Right atrium auricular region (tissue), 2 donors: ENCODE measurements at regions not wholly inside any gene's neighbourhood (a gene's known extent, or its start where the extent isn't known, plus 50 kb on each side); places are given as distances from the start of the nearest gene placed in this dataset.
"Not testable (repeated sequence)": the region's sequence is repeated elsewhere in the genome, so short reads cannot be mapped to it uniquely, and the experiment has no call there.

Experiments
- DNase-seq: peaks from one replicate; pipeline ENCODE4 v3.0.0-alpha.2; 2019; ENCODE audit warnings: low spot score
- H3K27ac ChIP-seq, 2 donors: fragments of 200-600 bp; sonication (generic); 1 replicate in 1 of 2; 2 replicates in 1 of 2; pipeline ENCODE4 v1.5.1; 2016 to 2019
- H3K27me3 ChIP-seq, 2 donors: fragments of 200-600 bp; sonication (generic); one replicate each; pipeline versions ENCODE4 v1.5.1 to v1.6.0; 2017 to 2019
- H3K36me3 ChIP-seq: fragments of 200-600 bp; sonication (generic); one replicate; pipeline ENCODE4 v1.5.1; 2016
- H3K4me1 ChIP-seq, 2 donors: fragments of 200-600 bp; sonication (generic); one replicate each; pipeline versions ENCODE4 v1.5.1 to v1.6.0; 2017 to 2019
- H3K4me3 ChIP-seq, 2 donors: fragments of 200-600 bp; sonication (generic); 1 replicate in 1 of 2; 2 replicates in 1 of 2; pipeline ENCODE4 v1.5.1; 2017 to 2019; ENCODE audit warnings: mild to moderate bottlenecking in 1 of 2, moderate library complexity in 1 of 2
- H3K9me3 ChIP-seq, 2 donors: fragments of 200-600 bp; sonication (generic); one replicate each; pipeline ENCODE4 v1.5.1; 2019
- TF ChIP-seq, protein P1 (sequence below), 2 donors: fragments of 200-600 bp; sonication (generic); IDR thresholded peaks; one replicate each; pipeline ENCODE4 v1.5.1; 2019; ENCODE audit warnings: antibody characterized with exemption in 2 of 2

DNA sequence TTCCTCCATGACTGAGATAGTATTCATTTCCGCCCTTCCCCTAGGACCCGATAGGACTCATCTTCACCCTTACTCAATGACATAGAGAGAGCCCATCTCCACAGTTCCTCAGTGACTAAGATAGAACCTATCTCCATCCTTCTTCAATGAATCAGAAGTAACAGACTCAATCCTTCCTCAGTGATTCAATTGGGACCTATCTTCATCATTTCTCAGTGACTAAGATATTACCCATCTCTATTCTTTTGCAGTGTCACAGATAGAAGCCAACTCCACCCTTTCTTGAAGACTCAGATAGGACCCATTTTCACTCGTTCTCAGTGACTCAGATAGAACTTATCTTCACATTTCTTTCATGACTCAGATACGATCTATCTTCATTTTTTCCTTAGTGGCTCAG, 164.6 kb downstream of the FBXO4 start:
- no peak for DNase-seq
- Histone ChIP-seq H3K9me3 (no peaks in the 10 kb centered on the region), H3K36me3 (no peaks in the 10 kb centered on the region), H3K27me3 (no peaks in the 10 kb centered on the region), H3K4me3 (no peak overlapping the region), H3K4me1 (no peaks in the 10 kb centered on the region), H3K27ac (no peak overlapping the region)
- TF ChIP-seq, protein P1, sequence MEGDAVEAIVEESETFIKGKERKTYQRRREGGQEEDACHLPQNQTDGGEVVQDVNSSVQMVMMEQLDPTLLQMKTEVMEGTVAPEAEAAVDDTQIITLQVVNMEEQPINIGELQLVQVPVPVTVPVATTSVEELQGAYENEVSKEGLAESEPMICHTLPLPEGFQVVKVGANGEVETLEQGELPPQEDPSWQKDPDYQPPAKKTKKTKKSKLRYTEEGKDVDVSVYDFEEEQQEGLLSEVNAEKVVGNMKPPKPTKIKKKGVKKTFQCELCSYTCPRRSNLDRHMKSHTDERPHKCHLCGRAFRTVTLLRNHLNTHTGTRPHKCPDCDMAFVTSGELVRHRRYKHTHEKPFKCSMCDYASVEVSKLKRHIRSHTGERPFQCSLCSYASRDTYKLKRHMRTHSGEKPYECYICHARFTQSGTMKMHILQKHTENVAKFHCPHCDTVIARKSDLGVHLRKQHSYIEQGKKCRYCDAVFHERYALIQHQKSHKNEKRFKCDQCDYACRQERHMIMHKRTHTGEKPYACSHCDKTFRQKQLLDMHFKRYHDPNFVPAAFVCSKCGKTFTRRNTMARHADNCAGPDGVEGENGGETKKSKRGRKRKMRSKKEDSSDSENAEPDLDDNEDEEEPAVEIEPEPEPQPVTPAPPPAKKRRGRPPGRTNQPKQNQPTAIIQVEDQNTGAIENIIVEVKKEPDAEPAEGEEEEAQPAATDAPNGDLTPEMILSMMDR (IDR thresholded peaks at IDR 0.05) = no peak

DNA sequence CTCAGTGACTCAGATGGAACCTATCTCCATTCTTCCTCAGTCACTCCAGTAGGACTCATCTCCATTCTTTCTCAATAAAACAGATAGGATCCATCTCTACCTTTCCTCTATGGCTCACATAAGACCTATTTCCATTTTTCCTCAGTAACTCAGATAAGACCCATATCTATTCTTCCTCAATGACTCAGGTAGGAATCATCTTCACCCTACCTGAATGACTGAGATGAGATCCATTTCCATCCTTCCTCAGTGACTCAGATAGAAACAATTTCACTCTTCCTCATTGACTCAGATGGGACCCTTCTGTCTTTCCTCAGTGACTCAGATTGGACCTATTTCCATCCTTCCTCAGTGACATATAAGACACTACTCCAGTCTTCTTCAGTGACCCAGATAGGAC, 165.1 kb downstream of the FBXO4 start:
- H3K4me3 ChIP-seq = no peak overlapping the region
- H3K36me3 ChIP-seq = no peaks in the 10 kb centered on the region
- no peaks in the 10 kb centered on the region for H3K4me1 ChIP-seq
- no peak overlapping the region for H3K27ac ChIP-seq
- H3K9me3 ChIP-seq = no peaks in the 10 kb centered on the region
- TF ChIP-seq, protein P1 (IDR thresholded peaks at IDR 0.05) = no peak
- no peaks in the 10 kb centered on the region for H3K27me3 ChIP-seq
- DNase-seq = no peak

DNA sequence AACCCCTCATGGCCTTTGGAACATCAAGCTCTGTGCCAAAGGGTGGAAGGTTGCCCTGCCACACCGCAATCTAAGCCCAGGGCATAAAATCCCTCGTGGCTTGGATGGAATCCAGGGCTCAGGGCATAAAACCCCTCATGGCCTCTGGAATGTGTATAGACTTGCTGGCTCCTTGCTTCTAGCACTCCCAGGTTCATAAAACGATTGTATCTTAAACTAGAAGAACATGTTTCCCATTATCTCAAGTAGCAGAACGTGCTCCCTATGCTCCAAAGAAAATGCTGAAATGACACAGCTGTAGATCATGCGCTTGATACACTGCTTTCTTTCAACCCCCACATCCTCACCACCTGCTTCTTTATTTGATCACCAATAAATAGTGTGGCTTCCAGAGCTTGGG, 174.8 kb downstream of the FBXO4 start:
- DNase-seq, H3K36me3 ChIP-seq, H3K27ac ChIP-seq, H3K4me1 ChIP-seq, H3K4me3 ChIP-seq, H3K9me3 ChIP-seq, H3K27me3 ChIP-seq: not testable (repeated sequence)

DNA sequence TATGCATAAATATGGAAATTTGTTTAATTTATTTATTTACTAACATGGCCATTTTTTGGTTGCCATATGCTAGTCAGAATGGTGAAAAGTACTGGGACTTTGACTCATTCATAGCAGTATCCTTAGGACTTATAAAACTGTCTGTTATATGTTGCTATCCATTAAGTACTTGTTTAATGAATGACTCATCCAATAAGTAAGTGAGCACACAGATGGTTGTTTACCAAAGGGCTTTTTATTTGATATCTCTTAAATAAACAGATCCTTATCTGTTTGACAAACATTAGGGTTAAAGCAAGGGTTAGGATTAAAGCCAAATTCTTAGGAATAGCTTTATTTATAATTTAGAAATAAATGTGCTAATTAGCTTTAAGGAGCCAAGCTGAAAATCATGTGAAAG, 183.4 kb downstream of the FBXO4 start:
- no peak for DNase-seq
- H3K4me3 ChIP-seq = no peak overlapping the region
- TF ChIP-seq, protein P1 (IDR thresholded peaks at IDR 0.05) = no peak
- H3K36me3 ChIP-seq = no peaks in the 10 kb centered on the region
- no peaks in the 10 kb centered on the region for H3K27me3 ChIP-seq
- no peak overlapping the region for H3K27ac ChIP-seq
- no peaks in the 10 kb centered on the region for H3K4me1 ChIP-seq
- no peaks in the 10 kb centered on the region for H3K9me3 ChIP-seq

DNA sequence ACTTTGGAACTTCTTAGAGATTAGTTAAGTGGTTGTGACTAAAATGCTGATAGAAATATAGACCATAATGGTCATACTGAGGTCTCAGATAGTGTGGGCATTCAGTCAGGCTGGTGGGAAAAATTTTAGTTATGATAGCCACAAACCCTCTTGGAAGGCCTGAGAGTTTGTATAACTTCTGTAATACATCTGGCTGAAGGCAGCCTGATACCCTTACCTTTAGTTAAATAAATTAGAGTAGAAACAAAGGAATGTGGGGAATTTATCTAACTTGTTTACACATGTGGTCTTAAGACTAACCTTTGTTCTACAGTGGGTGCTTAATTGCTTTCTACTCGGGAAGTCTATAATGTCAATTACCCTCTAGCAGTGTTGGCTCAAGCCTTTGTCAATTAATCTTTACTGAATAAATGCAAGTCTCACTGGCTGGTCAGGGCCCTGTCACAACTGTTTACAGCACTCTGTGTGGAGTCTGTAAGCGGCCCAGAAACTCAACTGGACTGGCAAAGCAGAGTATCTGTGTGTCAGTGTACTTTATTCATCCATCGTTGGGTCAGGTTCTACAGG, 184.0 kb downstream of the FBXO4 start:
- H3K27me3 ChIP-seq = no peaks in the 10 kb centered on the region
- H3K9me3 ChIP-seq = no peaks in the 10 kb centered on the region
- no peak overlapping the region for H3K27ac ChIP-seq
- H3K4me3 ChIP-seq = no peak overlapping the region
- DNase-seq = no peak
- H3K4me1 ChIP-seq = no peaks in the 10 kb centered on the region
- H3K36me3 ChIP-seq = no peaks in the 10 kb centered on the region
- TF ChIP-seq, protein P1 (IDR thresholded peaks at IDR 0.05) = no peak

DNA sequence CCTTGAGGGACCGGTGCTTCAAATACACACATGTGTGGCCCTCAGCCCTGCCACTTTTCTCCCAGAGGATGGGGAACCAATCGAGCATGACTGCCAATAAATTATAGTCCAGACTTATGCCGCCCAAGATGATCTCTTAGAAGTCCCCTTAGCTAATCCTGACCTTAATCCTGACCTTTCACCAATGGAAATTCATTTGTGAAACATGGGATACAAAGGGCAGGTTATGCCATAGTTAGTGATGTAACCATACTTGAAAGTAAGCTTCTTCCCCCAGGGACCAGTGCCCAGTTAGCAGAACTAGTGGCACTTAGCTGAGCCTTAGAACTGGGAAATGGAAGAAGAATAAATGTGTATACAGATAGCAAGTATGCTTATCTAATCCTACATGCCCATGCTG, 190.6 kb downstream of the FBXO4 start:
- H3K9me3 ChIP-seq, DNase-seq, H3K36me3 ChIP-seq, H3K4me1 ChIP-seq, H3K4me3 ChIP-seq, H3K27me3 ChIP-seq, H3K27ac ChIP-seq: not testable (repeated sequence)

DNA sequence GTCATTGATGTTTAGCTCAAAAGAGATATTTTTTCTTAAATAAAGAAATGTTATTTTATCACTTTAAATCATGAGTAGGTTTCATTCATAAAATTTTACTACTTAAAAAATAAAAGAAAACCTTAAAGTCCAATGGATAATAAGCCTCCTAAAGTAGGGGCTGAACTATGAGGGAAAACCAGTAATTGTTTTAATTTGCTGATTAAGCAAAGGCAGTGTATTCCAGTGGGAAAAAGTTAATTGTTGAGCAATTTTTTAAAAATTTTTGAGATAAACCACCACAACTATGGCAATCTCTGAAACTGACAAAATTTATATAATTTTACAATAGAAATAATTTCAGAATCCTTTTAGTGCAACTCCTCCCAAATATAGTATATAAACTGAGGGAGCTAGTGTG, 195.0 kb downstream of the FBXO4 start:
- TF ChIP-seq, protein P1 (IDR thresholded peaks at IDR 0.05) = no peak
- Histone ChIP-seq H3K4me3 (no peak overlapping the region), H3K27ac (no peak overlapping the region)

More for the DNA sequence above, 195.0 kb downstream of the FBXO4 start:
- no peaks in the 10 kb centered on the region for H3K4me1 ChIP-seq
- H3K9me3 ChIP-seq = no peaks in the 10 kb centered on the region
- no peaks in the 10 kb centered on the region for H3K36me3 ChIP-seq
- H3K27me3 ChIP-seq = no peaks in the 10 kb centered on the region
- DNase-seq = no peak
